ENCODE measurements at regions not wholly inside any gene's neighbourhood (a gene's known extent, or its start where the extent isn't known, plus 50 kb on each side); places are given as distances from the start of the nearest gene placed in this dataset.

GRCh38 chr22:22394591-22394990 is 114.0 kb downstream of the ZNF280B start:
- POLR2A ChIA-PET = interaction anchor here (0.6 to 1.6 kb wide), 6 partner anchors 12 to 754 kb away, joined by 3 to 6 read pairs (median 3); no protein-coding TSS in a partner anchor
- H3K79me2 ChIP-seq (ENCODE audit: control insufficient read depth, insufficient read depth, low read length) = no peaks in the 10 kb centered on the region
- peaks cover 9 to 24% of the 10 kb centered on the region in 2 experiments for H3K27me3 ChIP-seq (ENCODE audit: control insufficient read depth in 2 of 2, insufficient read depth in 2 of 2, low read length in 2 of 2)
- no peak overlapping the region for H3K9ac ChIP-seq (ENCODE audit: insufficient read depth in 1 of 2, low read depth in 2 of 2, low read length in 2 of 2)
- intact Hi-C loops (cut with micrococcal nuclease) (no loop called here), in situ Hi-C loops (cut with MboI) (no loop called here)
- no peaks in the 10 kb centered on the region for H3K4me1 ChIP-seq (replicated peaks in 1 of 2; ENCODE audit: control insufficient read depth in 2 of 2, insufficient read depth in 2 of 2, low read length in 2 of 2)
- TF ChIP-seq GATA2 (CRISPR knock-in tag; IDR thresholded peaks at IDR 0.05) (0 out of 2 replicates have a peak, but pooled peaks have one; percentile 5), CTCF (IDR thresholded peaks at IDR 0.05 in 2 of 3, conservative IDR thresholded peaks at IDR 0.05 in 1 of 3; ENCODE audit: insufficient read depth in 2 of 3, low read depth in 1 of 3, low read length in 3 of 3) (0 out of 6 replicates have a peak, but pooled peaks of 1 of the 3 experiments have one; percentile 26), FOSL1 (tag; conservative IDR thresholded peaks at IDR 0.05) (no peak)
- no peak overlapping the region for H3K4me3 ChIP-seq
- H3K9me3 ChIP-seq (replicated peaks; ENCODE audit: control insufficient read depth, insufficient read depth, low read depth, low read length) = no peaks in the 10 kb centered on the region
- no peak overlapping the region for H3K4me2 ChIP-seq (ENCODE audit: insufficient read depth, low read length)
- H4K20me1 ChIP-seq (replicated peaks; ENCODE audit: control insufficient read depth, insufficient read depth, low read length) = 0 out of 2 replicates have a peak, but pooled peaks cover 11% of the 10 kb centered on the region
- CTCF ChIA-PET (ENCODE audit: low intra/inter-chr PET ratio) = no interaction called here
- H2AFZ ChIP-seq (ENCODE audit: low read depth, low read length) = no peak overlapping the region
- ATAC-seq = peak; percentile 16
- no peaks in the 10 kb centered on the region for H3K36me3 ChIP-seq (ENCODE audit: control insufficient read depth, insufficient read depth, low read length)
- WGBS (ENCODE audit: insufficient coverage, low coverage, missing lambda C conversion rate) = 2% methylated on average over 1 of the region's 1 CpG
- BruUV-seq (replicated peaks) = no TSS peak
- no peak overlapping the region for H3K27ac ChIP-seq (ENCODE audit: extremely low read depth, low read depth, low read length)
- peaks cover 4% of the 10 kb centered on the region for H3K9me1 ChIP-seq (ENCODE audit: control insufficient read depth, insufficient read depth, low read length)
- DNase-seq (ENCODE audit: extremely low read depth in 1 of 4, low spot score in 3 of 4) = peak in 1 of 4 experiments; percentile 16
- no peak for FAIRE-seq
